ENCODE measurements at regions not wholly inside any gene's neighbourhood (a gene's known extent, or its start where the extent isn't known, plus 50 kb on each side); places are given as distances from the start of the nearest gene placed in this dataset.

GRCh38 chr1:232542633-232543593, 87.0 kb downstream of the SIPA1L2 start:
- TF ChIP-seq, protein P1, sequence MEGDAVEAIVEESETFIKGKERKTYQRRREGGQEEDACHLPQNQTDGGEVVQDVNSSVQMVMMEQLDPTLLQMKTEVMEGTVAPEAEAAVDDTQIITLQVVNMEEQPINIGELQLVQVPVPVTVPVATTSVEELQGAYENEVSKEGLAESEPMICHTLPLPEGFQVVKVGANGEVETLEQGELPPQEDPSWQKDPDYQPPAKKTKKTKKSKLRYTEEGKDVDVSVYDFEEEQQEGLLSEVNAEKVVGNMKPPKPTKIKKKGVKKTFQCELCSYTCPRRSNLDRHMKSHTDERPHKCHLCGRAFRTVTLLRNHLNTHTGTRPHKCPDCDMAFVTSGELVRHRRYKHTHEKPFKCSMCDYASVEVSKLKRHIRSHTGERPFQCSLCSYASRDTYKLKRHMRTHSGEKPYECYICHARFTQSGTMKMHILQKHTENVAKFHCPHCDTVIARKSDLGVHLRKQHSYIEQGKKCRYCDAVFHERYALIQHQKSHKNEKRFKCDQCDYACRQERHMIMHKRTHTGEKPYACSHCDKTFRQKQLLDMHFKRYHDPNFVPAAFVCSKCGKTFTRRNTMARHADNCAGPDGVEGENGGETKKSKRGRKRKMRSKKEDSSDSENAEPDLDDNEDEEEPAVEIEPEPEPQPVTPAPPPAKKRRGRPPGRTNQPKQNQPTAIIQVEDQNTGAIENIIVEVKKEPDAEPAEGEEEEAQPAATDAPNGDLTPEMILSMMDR (IDR thresholded peaks at IDR 0.05) = no peak
- TF ChIP-seq POLR2A (IDR thresholded peaks at IDR 0.05) = no peak

Data from Peyer's patch (tissue), 4 donors.